Endodermal cell (in vitro differentiated cells): ENCODE measurements at regions not wholly inside any gene's neighbourhood (a gene's known extent, or its start where the extent isn't known, plus 50 kb on each side); places are given as distances from the start of the nearest gene placed in this dataset.
"Not testable (repeated sequence)": the region's sequence is repeated elsewhere in the genome, so short reads cannot be mapped to it uniquely, and the experiment has no call there.

ENCODE experiments used
- DNase-seq: peaks from one replicate; pipeline ENCODE4 v3.0.0-alpha.2; 2017
- H3K27ac ChIP-seq: 2 replicates; pipeline ENCODE4 v1.5.1; 2013; ENCODE audit warnings: mild to moderate bottlenecking, low read depth, low read length, moderate library complexity
- H3K27me3 ChIP-seq: 2 replicates; pipeline ENCODE4 v1.6.1; 2013; ENCODE audit warnings: mild to moderate bottlenecking, low read length, moderate library complexity; ENCODE audit not compliant: insufficient read depth, control insufficient read depth, poor library complexity, severe bottlenecking
- H3K36me3 ChIP-seq: 2 replicates; pipeline ENCODE4 v1.7.0; 2013; ENCODE audit warnings: mild to moderate bottlenecking, low read length, moderate library complexity; ENCODE audit not compliant: control insufficient read depth, insufficient read depth
- H3K4me1 ChIP-seq: one replicate; pipeline ENCODE4 v1.7.0; 2013; ENCODE audit warnings: low read length; ENCODE audit not compliant: control insufficient read depth, insufficient read depth
- H3K4me3 ChIP-seq: 2 replicates; pipeline ENCODE4 v1.5.1; 2013; ENCODE audit warnings: mild to moderate bottlenecking, low read length, moderate library complexity
- H3K9ac ChIP-seq: 2 replicates; pipeline ENCODE4 v1.6.1; 2013; ENCODE audit warnings: mild to moderate bottlenecking, low read length, moderate library complexity; ENCODE audit not compliant: poor library complexity, severe bottlenecking; ENCODE audit errors: extremely low read depth
- H3K9me3 ChIP-seq: 2 replicates; pipeline ENCODE4 v1.6.1; 2013; ENCODE audit warnings: mild to moderate bottlenecking, low read length, moderate library complexity; ENCODE audit not compliant: control insufficient read depth
- H3K27ac Mint-ChIP-seq: 2 replicates; pipeline ENCODE4 v1.8.0; 2020; ENCODE audit warnings: mixed read lengths
- H3K27me3 Mint-ChIP-seq: 2 replicates; pipeline ENCODE4 v1.8.0; 2021; ENCODE audit warnings: mild to moderate bottlenecking, mixed read lengths; ENCODE audit not compliant: insufficient read depth
- H3K36me3 Mint-ChIP-seq: 2 replicates; pipeline ENCODE4 v1.8.0; 2020; ENCODE audit warnings: low read depth, mixed read lengths
- H3K4me1 Mint-ChIP-seq: 2 replicates; pipeline ENCODE4 v1.8.0; 2020; ENCODE audit warnings: mixed read lengths
- H3K4me3 Mint-ChIP-seq: 2 replicates; pipeline ENCODE4 v1.8.0; 2020; ENCODE audit warnings: mild to moderate bottlenecking, moderate library complexity, mixed read lengths
- H3K9me3 Mint-ChIP-seq: 2 replicates; pipeline ENCODE4 v1.8.0; 2020; ENCODE audit warnings: mild to moderate bottlenecking, mixed read lengths
- WGBS, 2 experiments: methylation state at CpG; one replicate each; pipeline versions ENCODE4 v1.1.5 to v1.1.7; 2013; ENCODE audit warnings: missing lambda C conversion rate in 2 of 2, mixed read lengths in 1 of 2; ENCODE audit not compliant: insufficient coverage in 1 of 2, insufficient read length in 1 of 2; 5-methylcytosine and 5-hydroxymethylcytosine counted together
- TF ChIP-seq, protein P1 (sequence below): fragments of 200-600 bp; sonication (generic); conservative IDR thresholded peaks from 2 replicates; pipeline ENCODE4 v1.5.0; 2021; ENCODE audit warnings: antibody characterized with exemption, mild to moderate bottlenecking

DNA sequence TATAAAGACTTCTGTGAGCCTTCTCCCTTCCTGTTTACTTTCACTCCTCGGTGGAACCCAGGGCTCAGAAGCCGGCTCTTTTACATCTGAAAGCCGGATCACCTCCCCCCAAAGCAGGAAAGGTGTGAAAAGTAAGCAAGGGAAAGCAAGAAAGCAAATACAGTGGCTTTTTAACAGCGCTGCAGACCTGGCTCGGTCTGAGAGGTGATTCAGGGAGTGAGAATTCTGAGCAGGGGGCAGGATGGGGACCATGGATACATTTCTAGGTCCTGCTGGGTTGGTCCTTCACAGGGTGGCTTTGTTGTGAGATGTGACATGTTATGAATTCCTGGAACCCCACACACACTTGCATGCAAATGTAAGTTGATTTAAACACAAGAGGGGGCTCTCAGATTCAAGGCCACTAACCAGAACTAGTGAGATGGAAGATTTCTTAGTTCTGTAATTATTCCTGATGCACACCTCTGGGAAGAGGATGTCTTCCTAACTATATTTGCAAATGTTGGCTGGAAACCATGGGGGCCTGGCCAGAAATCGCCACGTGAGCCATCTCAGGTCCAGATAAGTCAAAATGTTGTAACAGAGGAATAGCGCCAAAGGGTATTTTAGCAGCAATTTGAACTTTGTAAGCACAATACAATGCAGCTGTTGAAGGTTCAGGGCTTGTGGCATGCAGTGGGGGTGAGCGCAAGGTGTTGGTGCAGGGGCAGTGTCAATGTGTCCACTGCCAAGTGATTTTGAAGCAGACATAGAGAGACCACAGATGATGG lies 670.1 kb upstream of the LCORL start:
- no peaks in the 10 kb centered on the region for H3K36me3 ChIP-seq
- H3K27ac ChIP-seq: peak overlapping the region; percentile 0
- WGBS, 2 experiments: 4 to 15% methylated on average over 7 to 9 of the region's 9 CpGs
- DNase-seq: peak; percentile 95
- H3K27me3 ChIP-seq: peaks cover 23% of the 10 kb centered on the region
- H3K36me3 Mint-ChIP-seq: no peaks in the 10 kb centered on the region
- H3K27me3 Mint-ChIP-seq: peaks cover 21% of the 10 kb centered on the region
- H3K9me3 Mint-ChIP-seq: peaks cover 2% of the 10 kb centered on the region
- H3K4me3 Mint-ChIP-seq: no peak overlapping the region
- TF ChIP-seq, protein P1, sequence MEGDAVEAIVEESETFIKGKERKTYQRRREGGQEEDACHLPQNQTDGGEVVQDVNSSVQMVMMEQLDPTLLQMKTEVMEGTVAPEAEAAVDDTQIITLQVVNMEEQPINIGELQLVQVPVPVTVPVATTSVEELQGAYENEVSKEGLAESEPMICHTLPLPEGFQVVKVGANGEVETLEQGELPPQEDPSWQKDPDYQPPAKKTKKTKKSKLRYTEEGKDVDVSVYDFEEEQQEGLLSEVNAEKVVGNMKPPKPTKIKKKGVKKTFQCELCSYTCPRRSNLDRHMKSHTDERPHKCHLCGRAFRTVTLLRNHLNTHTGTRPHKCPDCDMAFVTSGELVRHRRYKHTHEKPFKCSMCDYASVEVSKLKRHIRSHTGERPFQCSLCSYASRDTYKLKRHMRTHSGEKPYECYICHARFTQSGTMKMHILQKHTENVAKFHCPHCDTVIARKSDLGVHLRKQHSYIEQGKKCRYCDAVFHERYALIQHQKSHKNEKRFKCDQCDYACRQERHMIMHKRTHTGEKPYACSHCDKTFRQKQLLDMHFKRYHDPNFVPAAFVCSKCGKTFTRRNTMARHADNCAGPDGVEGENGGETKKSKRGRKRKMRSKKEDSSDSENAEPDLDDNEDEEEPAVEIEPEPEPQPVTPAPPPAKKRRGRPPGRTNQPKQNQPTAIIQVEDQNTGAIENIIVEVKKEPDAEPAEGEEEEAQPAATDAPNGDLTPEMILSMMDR: peak; percentile 18
- no peak overlapping the region for H3K4me3 ChIP-seq
- peaks cover 26% of the 10 kb centered on the region for H3K4me1 Mint-ChIP-seq
- H3K9me3 ChIP-seq: no peaks in the 10 kb centered on the region
- H3K27ac Mint-ChIP-seq: peak overlapping the region; percentile 65
- H3K9ac ChIP-seq: no peak overlapping the region
- H3K4me1 ChIP-seq: no peaks in the 10 kb centered on the region

DNA sequence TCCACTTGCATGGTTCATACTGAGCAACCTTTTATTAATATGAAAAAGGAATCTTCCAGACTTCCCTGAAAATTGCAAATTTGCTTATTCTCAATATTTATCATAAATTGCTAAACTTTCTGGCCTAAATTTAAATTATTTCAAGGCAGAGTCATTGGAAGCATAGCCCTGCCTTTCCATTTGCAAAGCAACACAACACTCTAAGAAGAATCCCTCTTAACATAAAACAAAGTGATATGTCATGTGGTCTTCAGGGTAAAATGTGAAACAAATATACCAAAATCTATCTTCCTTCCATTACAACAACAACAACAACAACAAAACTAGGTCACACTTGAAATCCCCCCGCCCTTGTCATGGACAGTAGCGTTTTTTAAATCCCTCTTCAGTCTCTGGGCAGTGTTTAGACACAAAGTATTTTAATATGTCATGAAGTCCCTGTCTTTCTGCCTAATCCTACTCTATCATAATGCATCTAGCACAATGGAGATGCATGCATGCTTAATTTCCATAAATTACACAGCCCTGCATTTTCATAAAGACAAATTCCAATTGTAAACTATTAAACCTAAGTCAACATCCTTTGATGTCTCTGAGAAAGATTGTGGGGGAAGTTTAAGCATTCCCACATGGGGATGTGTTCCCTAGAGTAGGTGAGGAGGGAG lies 668.9 kb upstream of the LCORL start:
- Mint-ChIP-seq H3K27ac (peak overlapping the region; percentile 65), H3K36me3 (no peaks in the 10 kb centered on the region), H3K4me1 (peaks cover 26% of the 10 kb centered on the region), H3K4me3 (no peak overlapping the region), H3K9me3 (no peaks in the 10 kb centered on the region), H3K27me3 (peaks cover 21% of the 10 kb centered on the region)
- Histone ChIP-seq H3K9me3 (no peaks in the 10 kb centered on the region), H3K4me3 (peak overlapping the region; percentile 17), H3K9ac (no peak overlapping the region), H3K36me3 (no peaks in the 10 kb centered on the region), H3K4me1 (no peaks in the 10 kb centered on the region), H3K27ac (no peak overlapping the region), H3K27me3 (peaks cover 23% of the 10 kb centered on the region)
- 35% methylated on average over 2 of the region's 2 CpGs; no CpG with 5 or more reads in 1 of the 2 experiments for WGBS, 2 experiments
- TF ChIP-seq, protein P1: no peak
- no peak for DNase-seq

DNA sequence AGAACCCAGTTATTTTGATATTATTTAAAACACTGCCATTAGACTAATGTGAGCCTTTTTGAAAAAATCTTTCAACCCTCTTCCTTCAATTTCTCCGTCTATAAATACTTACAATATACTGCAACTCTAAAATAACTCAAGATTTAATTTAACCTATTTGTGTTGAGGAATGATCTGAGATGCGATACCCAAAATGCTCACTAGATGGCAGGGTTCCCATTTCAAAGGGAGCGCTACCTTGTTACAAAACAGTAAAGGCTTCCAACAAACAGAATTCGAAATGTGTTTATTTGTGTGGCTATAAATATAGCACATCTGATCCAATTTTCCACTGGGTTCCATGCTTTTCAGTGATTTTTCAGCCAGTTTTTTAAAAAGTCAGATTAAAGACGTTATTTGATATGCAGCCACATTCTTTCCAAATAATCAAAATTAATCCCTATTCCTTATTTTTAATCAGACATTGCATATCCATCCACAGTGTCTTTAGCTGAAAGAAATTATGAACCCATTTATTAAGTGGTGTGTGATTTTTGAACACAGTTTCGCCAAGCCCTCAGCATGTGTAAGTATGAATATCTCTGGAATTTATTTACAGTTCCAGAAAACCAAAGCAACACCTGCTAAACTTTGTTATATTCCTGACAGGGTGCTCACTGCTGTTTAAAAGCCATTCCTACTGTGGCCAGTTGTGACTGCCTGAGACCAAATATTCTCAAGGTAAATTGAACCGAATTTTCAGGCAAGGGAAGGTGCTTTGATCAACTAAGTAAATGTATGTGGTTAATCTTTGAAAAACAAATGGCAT lies 668.0 kb upstream of the LCORL start:
- no peaks in the 10 kb centered on the region for H3K36me3 Mint-ChIP-seq
- TF ChIP-seq, protein P1: peak; percentile 93
- no peak overlapping the region for H3K4me3 Mint-ChIP-seq
- peaks cover 21% of the 10 kb centered on the region for H3K27me3 Mint-ChIP-seq
- 9 to 17% methylated on average over 1 to 7 of the region's 7 CpGs for WGBS, 2 experiments
- H3K4me3 ChIP-seq: no peak overlapping the region
- no peaks in the 10 kb centered on the region for H3K9me3 Mint-ChIP-seq
- peaks cover 23% of the 10 kb centered on the region for H3K27me3 ChIP-seq
- H3K4me1 ChIP-seq: no peaks in the 10 kb centered on the region
- no peaks in the 10 kb centered on the region for H3K36me3 ChIP-seq
- no peaks in the 10 kb centered on the region for H3K9me3 ChIP-seq
- H3K4me1 Mint-ChIP-seq: peaks cover 26% of the 10 kb centered on the region
- no peak overlapping the region for H3K27ac Mint-ChIP-seq
- DNase-seq: peak; percentile 88
- no peak overlapping the region for H3K27ac ChIP-seq
- no peak overlapping the region for H3K9ac ChIP-seq

DNA sequence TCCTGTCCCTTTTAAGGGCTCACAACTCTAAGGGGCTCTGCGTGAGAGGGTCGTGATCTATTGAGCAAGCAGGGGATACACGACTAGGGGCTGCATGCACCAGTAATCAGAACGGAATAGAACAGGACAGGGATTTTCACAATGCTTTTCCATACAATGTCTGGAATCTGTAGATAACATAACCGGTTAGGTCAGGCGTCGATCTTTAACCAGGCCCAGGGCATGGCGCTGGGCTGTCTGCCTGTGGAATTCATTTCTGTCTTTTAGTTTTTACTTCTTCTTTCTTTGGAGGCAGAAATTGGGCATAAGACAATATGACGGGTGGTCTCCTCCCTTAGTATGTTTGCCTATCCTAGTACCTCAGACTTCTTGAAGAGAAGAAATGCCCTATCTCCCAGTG lies 666.8 kb upstream of the LCORL start:
- not testable (repeated sequence) for H3K4me1 ChIP-seq, DNase-seq, H3K9ac ChIP-seq, H3K27ac Mint-ChIP-seq, H3K9me3 ChIP-seq, H3K9me3 Mint-ChIP-seq, H3K27ac ChIP-seq, H3K36me3 Mint-ChIP-seq, H3K4me3 ChIP-seq, H3K4me3 Mint-ChIP-seq, H3K36me3 ChIP-seq
- H3K27me3 ChIP-seq: peaks cover 23% of the 10 kb centered on the region
- WGBS, 2 experiments: 90% methylated on average over 5 to 9 of the region's 9 CpGs
- H3K27me3 Mint-ChIP-seq: peaks cover 21% of the 10 kb centered on the region
- H3K4me1 Mint-ChIP-seq: peaks cover 26% of the 10 kb centered on the region
